Upper lobe of left lung (tissue), 6 donors: ENCODE measurements at regions not wholly inside any gene's neighbourhood (a gene's known extent, or its start where the extent isn't known, plus 50 kb on each side); places are given as distances from the start of the nearest gene placed in this dataset.

Source experiments
- ATAC-seq, 2 donors: fragments of 200-7000 bp; cut with Tn5 transposase; one replicate each; pipeline ENCODE4 v1.9.1; 2022; ENCODE audit warnings: mild to moderate bottlenecking in 2 of 2, moderate library complexity in 2 of 2; ENCODE audit not compliant: low FRiP score in 2 of 2
- DNase-seq, 2 donors: peaks; one replicate each; pipeline ENCODE4 v3.0.0-alpha.2; 2019 to 2020
- H3K27ac ChIP-seq, 4 donors: fragments of 200-600 bp; sonication (generic); one replicate each; pipeline ENCODE4 v1.5.1; 2016 to 2019
- H3K27me3 ChIP-seq, 4 donors: fragments of 200-600 bp; sonication (generic); one replicate each; pipeline ENCODE4 v1.5.1; 2017 to 2019
- H3K36me3 ChIP-seq, 4 donors: fragments of 200-600 bp; sonication (generic); one replicate each; pipeline ENCODE4 v1.5.1; 2016 to 2019
- H3K4me1 ChIP-seq, 4 donors: fragments of 200-600 bp; sonication (generic); one replicate each; pipeline ENCODE4 v1.5.1; 2018 to 2019
- H3K4me3 ChIP-seq, 4 donors: fragments of 200-600 bp; sonication (generic); one replicate each; pipeline ENCODE4 v1.5.1; 2017 to 2019; ENCODE audit warnings: mild to moderate bottlenecking in 2 of 4, moderate library complexity in 1 of 4
- H3K9me3 ChIP-seq, 4 donors: fragments of 200-600 bp; sonication (generic); one replicate each; pipeline ENCODE4 v1.5.1; 2018 to 2019
- CTCF ChIP-seq, 6 experiments: fragments of 450-650 bp in 4 of 6; fragments of 200-600 bp in 2 of 6; sonication (generic) in 2 of 6; IDR thresholded peaks; one replicate each; pipeline ENCODE4 v1.5.1; 2016 to 2019; ENCODE audit warnings: antibody characterized with exemption in 6 of 6
- EP300 ChIP-seq, 4 donors: sonication (generic); formaldehyde crosslinking; IDR thresholded peaks; one replicate each; pipeline ENCODE4 v1.5.1; 2017; ENCODE audit warnings: antibody characterized with exemption in 4 of 4, control low read depth in 2 of 4
- POLR2A ChIP-seq, 4 donors: fragments of 450-650 bp; IDR thresholded peaks; one replicate each; pipeline ENCODE4 v1.5.1; 2016 to 2017; ENCODE audit warnings: antibody characterized with exemption in 4 of 4, mild to moderate bottlenecking in 2 of 4
- POLR2AphosphoS5 ChIP-seq, 2 donors: sonication (generic); formaldehyde crosslinking; IDR thresholded peaks; one replicate each; pipeline ENCODE4 v1.5.1; 2017; ENCODE audit warnings: antibody characterized with exemption in 2 of 2
- WGBS, 2 donors: methylation state at CpG; one replicate each; pipeline ENCODE4 v1.1.5; 2017 to 2018; 5-methylcytosine and 5-hydroxymethylcytosine counted together
- donor health status: DM: no; HTN: no; CAD: no; lungs with moderate emphysema.
- donor health status: DM: no; HTN: yes; CAD: no; lungs with severe emphysema.

- H3K9me3 ChIP-seq = no peaks in the 10 kb centered on the region
- H3K4me1 ChIP-seq = no peaks in the 10 kb centered on the region
- WGBS, 2 donors = 68 to 87% methylated on average over 3 of the region's 3 CpGs
- H3K4me3 ChIP-seq = no peak overlapping the region
- TF ChIP-seq POLR2AphosphoS5 (IDR thresholded peaks at IDR 0.05) = no peak
- TF ChIP-seq CTCF (IDR thresholded peaks at IDR 0.05) = no peak
- TF ChIP-seq POLR2A (IDR thresholded peaks at IDR 0.05) = no peak
- TF ChIP-seq EP300 (IDR thresholded peaks at IDR 0.05) = no peak
- H3K27ac ChIP-seq = no peak overlapping the region
- DNase-seq (no peak), ATAC-seq (no peak)
- H3K27me3 ChIP-seq = no peaks in the 10 kb centered on the region
- no peaks in the 10 kb centered on the region for H3K36me3 ChIP-seq
Observed at GRCh38 chr2:212692466-212692865, 153.9 kb upstream of the ERBB4 start.

- peak in 5 of 6 experiments; percentile 44 to 70 (median 63) for TF ChIP-seq CTCF (IDR thresholded peaks at IDR 0.05)
- no peak for TF ChIP-seq POLR2AphosphoS5 (IDR thresholded peaks at IDR 0.05)
- no peak for TF ChIP-seq EP300 (IDR thresholded peaks at IDR 0.05)
- TF ChIP-seq POLR2A (IDR thresholded peaks at IDR 0.05) = no peak
- no peaks in the 10 kb centered on the region for H3K9me3 ChIP-seq
- H3K27me3 ChIP-seq = no peaks in the 10 kb centered on the region
- peak in 1 of 2 donors; percentile 76 for ATAC-seq
- peak in 1 of 2 donors; percentile 50 for DNase-seq
- H3K36me3 ChIP-seq = no peaks in the 10 kb centered on the region
- 26% methylated on average over 10 of the region's 10 CpGs for WGBS, 2 donors
- H3K4me1 ChIP-seq = peaks cover 0 to 3% (median 0%) of the 10 kb centered on the region in 4 donors
- no peak overlapping the region for H3K4me3 ChIP-seq
- no peak overlapping the region for H3K27ac ChIP-seq
Observed at GRCh38 chr2:212686285-212686895, 147.8 kb upstream of the ERBB4 start.

- no peaks in the 10 kb centered on the region for H3K9me3 ChIP-seq
- H3K36me3 ChIP-seq = no peaks in the 10 kb centered on the region
- 63 to 69% methylated on average over 6 of the region's 6 CpGs for WGBS, 2 donors
- H3K27me3 ChIP-seq = no peaks in the 10 kb centered on the region
- DNase-seq = no peak
- H3K27ac ChIP-seq = no peak overlapping the region
- peaks cover 0 to 3% (median 0%) of the 10 kb centered on the region in 4 donors for H3K4me1 ChIP-seq
- ATAC-seq = peak in 1 of 2 donors; percentile 28
- TF ChIP-seq CTCF (IDR thresholded peaks at IDR 0.05) = no peak
- H3K4me3 ChIP-seq = no peak overlapping the region
Observed at GRCh38 chr2:212683346-212684097, 144.9 kb upstream of the ERBB4 start.

GRCh38 chr2:212682937-212683336, 144.3 kb upstream of the ERBB4 start:
- ATAC-seq (no peak), DNase-seq (no peak)
- TF ChIP-seq POLR2A (IDR thresholded peaks at IDR 0.05) = no peak
- no peak for TF ChIP-seq EP300 (IDR thresholded peaks at IDR 0.05)
- TF ChIP-seq POLR2AphosphoS5 (IDR thresholded peaks at IDR 0.05) = no peak
- no peak for TF ChIP-seq CTCF (IDR thresholded peaks at IDR 0.05)
- Histone ChIP-seq H3K36me3 (no peaks in the 10 kb centered on the region), H3K9me3 (no peaks in the 10 kb centered on the region), H3K4me1 (peaks cover 0 to 3% (median 0%) of the 10 kb centered on the region in 4 donors), H3K27me3 (no peaks in the 10 kb centered on the region), H3K27ac (no peak overlapping the region), H3K4me3 (no peak overlapping the region)
- WGBS, 2 donors = 73 to 78% methylated on average over 3 of the region's 3 CpGs

GRCh38 chr2:212677466-212677865, 138.9 kb upstream of the ERBB4 start:
- Histone ChIP-seq H3K4me3 (no peak overlapping the region), H3K27me3 (no peaks in the 10 kb centered on the region), H3K36me3 (no peaks in the 10 kb centered on the region), H3K27ac (no peak overlapping the region), H3K4me1 (no peaks in the 10 kb centered on the region), H3K9me3 (no peaks in the 10 kb centered on the region)
- TF ChIP-seq EP300 (IDR thresholded peaks at IDR 0.05) = no peak
- no peak for TF ChIP-seq CTCF (IDR thresholded peaks at IDR 0.05)
- TF ChIP-seq POLR2AphosphoS5 (IDR thresholded peaks at IDR 0.05) = no peak
- TF ChIP-seq POLR2A (IDR thresholded peaks at IDR 0.05) = no peak
- ATAC-seq (no peak), DNase-seq (no peak)
- 10 to 50% methylated on average over 1 of the region's 1 CpG for WGBS, 2 donors
